Activated T-cell treated with anti-CD3 and anti-CD28 coated beads for 48 hours (primary cell): ENCODE measurements at regions not wholly inside any gene's neighbourhood (a gene's known extent, or its start where the extent isn't known, plus 50 kb on each side); places are given as distances from the start of the nearest gene placed in this dataset.

Experiments used
- DNase-seq: peaks from one replicate; pipeline ENCODE4 v3.0.0-alpha.2; 2020; ENCODE audit warnings: low read depth

DNA sequence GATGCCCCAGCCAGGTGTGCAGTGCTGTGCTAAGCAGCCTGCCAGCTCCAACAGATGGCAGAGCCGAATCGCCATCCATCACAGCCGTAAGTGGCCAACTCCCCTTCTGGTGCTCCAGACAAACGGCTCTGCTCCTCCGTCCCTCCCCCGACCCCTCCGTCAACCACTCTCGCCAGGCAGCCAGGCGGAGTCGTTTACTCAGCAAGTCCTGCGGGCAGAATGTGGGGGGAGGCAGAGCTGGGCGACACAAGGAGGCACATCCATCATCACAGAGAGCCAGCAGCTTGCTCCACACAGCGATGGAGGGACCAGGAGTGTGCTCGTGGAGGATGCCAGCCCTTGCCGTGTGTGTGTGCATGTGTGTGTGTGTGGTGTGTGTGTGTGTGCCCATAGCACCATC, 206.6 kb upstream of the GRIK3 start:
- no peak for DNase-seq

- DNase-seq = no peak
Observed at GRCh38 chr1:37242501-37242900, 208.2 kb upstream of the GRIK3 start.

GRCh38 chr1:37243368-37244082, 209.2 kb upstream of the GRIK3 start:
- DNase-seq = no peak

DNA sequence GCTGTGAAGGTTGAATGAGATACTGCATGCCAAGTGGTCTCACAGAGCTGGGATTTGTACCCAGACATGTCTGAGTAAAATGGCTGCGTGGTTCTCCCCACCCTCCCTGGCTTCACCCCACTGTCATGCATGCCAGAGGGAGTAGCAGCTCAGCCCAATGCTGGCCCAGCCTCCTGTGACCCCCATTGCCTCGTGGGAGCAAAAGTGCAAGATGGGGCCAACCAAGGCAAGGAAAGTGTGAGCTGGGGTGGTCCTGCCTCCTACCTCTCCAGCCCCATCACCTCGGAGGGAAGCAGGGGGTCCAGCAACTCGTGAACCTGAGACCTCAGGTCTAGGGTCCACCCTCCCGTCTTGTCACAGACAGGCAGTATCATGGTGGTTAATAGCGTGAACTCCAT, 209.8 kb upstream of the GRIK3 start:
- no peak for DNase-seq

GRCh38 chr1:37244815-37245214, 210.5 kb upstream of the GRIK3 start:
- DNase-seq = no peak

GRCh38 chr1:37246631-37247030, 212.3 kb upstream of the GRIK3 start:
- DNase-seq = no peak

DNA sequence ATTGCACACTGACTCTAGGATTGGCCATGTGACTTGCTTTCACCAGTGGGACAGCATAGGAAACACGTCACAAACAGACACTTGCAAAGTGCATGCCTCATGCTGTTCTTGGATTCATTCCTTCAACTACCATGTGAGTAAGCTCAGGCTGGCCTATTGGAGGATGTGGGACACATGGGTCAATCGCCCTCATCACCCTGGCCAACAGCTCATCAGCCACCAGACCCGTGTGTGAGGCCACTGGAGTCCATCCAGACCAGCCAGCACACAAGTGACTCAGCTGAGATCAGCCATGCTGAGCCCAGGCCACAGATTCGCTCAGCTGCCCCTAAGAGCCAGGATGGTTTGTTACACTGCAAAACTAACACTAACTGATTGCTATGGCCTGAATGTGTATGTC, 216.1 kb upstream of the GRIK3 start:
- DNase-seq = no peak

- no peak for DNase-seq
Observed at GRCh38 chr1:37255136-37255795, 219.1 kb upstream of the ZC3H12A start.

GRCh38 chr1:37255868-37256267, 218.5 kb upstream of the ZC3H12A start:
- no peak for DNase-seq

- no peak for DNase-seq
Observed at GRCh38 chr1:37257646-37258045, 216.7 kb upstream of the ZC3H12A start.

GRCh38 chr1:37258068-37258467, 216.3 kb upstream of the ZC3H12A start:
- no peak for DNase-seq

- no peak for DNase-seq
Observed at GRCh38 chr1:37259019-37259418, 215.4 kb upstream of the ZC3H12A start.

DNA sequence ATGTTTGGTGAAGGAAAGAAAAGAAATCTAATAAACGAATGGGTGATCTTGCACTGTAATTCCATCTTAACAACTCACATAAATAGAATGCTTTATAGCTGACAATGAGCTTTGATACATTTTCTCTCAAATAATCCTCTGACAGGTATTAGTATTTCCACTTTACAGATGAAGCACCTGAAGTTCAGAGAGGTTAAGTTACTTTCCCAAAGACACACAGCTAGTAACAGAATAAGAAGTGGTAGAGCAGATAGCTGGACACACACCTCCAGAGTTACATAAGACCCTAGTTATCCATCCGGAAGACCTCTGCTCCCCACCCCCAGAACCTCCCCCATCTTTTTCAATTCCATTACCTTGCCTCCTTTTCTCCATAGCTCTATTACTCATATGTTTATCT, 213.3 kb upstream of the ZC3H12A start:
- no peak for DNase-seq

GRCh38 chr1:37262439-37263170, 211.8 kb upstream of the ZC3H12A start:
- no peak for DNase-seq

GRCh38 chr1:37265156-37265555, 209.2 kb upstream of the ZC3H12A start:
- DNase-seq = no peak

GRCh38 chr1:37265786-37266667, 208.4 kb upstream of the ZC3H12A start:
- DNase-seq = no peak

GRCh38 chr1:37267111-37267835, 207.1 kb upstream of the ZC3H12A start:
- no peak for DNase-seq

DNA sequence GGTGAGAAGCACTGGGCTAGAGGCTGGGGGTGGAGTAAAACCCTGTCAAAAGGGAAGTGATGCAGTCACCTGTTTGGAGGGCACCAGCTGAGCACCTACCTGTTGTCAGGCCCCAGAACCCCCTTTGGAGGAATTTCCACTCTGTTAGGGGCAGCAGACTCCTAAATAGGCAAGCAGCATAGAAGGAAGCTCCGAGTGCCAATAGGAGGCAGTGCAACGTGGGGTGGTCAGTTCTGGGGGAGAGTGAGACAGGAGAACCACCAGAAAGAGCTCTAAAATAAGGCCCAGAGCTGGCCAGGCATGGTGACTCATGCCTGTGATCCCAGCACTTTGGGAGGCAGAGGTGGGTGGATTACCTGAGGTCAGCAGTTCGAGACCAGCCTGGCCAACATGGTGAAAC, 203.7 kb upstream of the ZC3H12A start:
- DNase-seq = no peak

- no peak for DNase-seq
Observed at GRCh38 chr1:37272626-37273025, 201.8 kb upstream of the ZC3H12A start.

- no peak for DNase-seq
Observed at GRCh38 chr1:37274486-37274885, 199.9 kb upstream of the ZC3H12A start.

DNA sequence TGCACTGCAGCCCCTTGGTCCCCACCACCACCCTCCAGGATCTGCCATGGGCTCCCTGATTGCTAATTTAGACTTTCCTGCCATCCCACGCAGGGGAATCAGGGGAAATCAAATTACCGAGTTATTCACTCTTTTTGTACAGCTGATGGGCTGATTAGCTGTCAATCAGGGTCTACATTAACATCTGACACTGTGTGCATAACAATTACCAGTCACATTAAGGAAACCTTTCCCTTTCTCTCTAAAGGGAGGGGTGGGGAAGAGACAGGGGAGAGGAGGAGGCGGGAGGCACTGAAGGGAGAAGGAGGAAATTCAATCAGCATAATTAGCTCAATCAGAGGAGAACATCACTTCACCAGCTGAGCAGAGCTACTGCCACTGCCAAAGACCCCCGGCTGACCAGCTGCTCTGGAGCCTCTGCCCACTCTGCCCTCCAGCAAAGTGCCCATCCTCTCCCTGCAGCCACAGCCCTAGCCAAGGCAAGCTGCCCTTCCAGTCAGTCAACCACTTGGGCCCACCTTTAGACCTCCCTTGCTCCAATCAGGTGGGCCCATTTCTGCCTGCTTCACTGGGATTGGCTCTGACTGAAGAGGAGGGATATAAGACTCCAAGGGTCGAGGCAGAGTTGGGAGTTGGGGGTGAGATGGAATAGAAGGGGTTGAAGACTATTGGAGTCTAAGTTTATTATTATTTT, 199.3 kb upstream of the ZC3H12A start:
- DNase-seq = no peak
